Head of caudate nucleus (tissue), 42 donors: ENCODE measurements at regions not wholly inside any gene's neighbourhood (a gene's known extent, or its start where the extent isn't known, plus 50 kb on each side); places are given as distances from the start of the nearest gene placed in this dataset.

Source experiments
- DNase-seq, 42 donors: peaks; one replicate each; pipeline versions ENCODE4 v3.0.0 to v3.0.0-alpha.2; 2020 to 2021; ENCODE audit warnings: mixed read lengths in 7 of 42
- intact Hi-C: fragments of 100-400 bp; cut with DNase I; formaldehyde crosslinking; loops from one replicate; pipeline ENCODE4 v1.15.0; 2022

- no peak for DNase-seq
- intact Hi-C loops = no loop called here
Measured at GRCh38 chr3:197434830-197435229, 120.9 kb downstream of the BDH1 start.

DNA sequence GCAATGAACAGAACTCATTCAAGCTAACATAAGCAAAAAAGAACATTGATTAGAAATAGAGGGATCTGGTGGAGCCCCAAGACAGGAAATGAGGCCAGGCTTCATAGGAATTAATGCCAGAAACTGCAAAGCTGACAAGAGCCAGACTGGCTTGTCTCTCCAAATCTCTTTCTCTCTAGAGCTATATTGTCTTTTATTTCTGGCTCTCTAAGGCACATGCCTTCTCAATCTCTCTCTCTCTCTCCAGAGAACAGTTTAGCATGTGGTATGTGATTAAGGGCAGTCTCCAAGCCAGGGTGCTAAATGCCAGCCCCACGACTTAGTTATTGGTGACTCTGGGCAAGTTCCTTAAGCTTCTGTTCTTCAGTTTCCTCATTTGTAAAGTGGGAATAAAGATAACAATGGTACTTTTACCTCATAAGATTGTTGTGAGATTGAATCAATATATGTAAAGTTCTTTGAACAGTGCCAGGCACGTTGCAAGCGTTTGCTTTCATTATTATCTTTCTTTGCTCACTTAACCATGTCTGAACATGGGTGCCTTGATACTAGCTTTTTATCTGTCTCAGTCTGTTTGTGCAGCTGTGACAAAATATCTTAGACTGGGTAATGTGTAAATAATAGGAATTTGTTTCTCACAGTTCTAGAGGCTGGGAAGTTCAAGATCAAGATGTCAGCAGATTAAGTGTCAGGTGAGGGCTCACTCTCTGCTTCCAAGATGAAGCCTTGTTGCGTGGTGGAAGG is 123.2 kb downstream of the BDH1 start:
- DNase-seq = no peak
- intact Hi-C loops = no loop called here

DNA sequence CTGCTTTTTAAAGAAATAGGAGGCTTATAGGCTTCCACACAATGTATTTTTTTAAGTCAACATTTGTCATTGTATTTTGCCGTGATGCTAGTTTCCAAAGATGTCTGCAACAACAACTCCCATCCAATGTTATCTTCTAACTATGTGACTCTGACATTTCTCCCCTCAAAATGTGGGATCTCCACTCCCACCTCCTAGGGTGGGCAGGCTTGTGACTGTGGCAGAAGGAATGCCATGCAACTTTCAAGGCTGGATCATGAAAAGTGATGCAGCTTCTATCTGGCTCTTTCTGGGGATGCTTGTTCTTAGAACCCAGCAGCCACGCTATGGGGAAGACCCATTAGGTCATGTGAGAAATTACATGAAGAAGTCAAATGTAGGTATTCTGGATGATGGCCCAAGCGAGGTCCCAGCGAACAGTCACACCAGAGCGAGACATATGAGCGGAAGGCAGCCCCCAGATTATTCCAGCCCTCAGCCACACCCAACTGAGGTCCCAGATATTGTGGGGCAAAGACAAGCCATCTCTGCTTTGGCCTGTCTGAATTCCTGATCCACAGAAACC is 124.3 kb downstream of the BDH1 start:
- DNase-seq = no peak
- intact Hi-C loops = no loop called here

GRCh38 chr3:197430934-197431333 is 124.8 kb downstream of the BDH1 start:
- intact Hi-C loops = no loop called here
- DNase-seq = no peak

DNA sequence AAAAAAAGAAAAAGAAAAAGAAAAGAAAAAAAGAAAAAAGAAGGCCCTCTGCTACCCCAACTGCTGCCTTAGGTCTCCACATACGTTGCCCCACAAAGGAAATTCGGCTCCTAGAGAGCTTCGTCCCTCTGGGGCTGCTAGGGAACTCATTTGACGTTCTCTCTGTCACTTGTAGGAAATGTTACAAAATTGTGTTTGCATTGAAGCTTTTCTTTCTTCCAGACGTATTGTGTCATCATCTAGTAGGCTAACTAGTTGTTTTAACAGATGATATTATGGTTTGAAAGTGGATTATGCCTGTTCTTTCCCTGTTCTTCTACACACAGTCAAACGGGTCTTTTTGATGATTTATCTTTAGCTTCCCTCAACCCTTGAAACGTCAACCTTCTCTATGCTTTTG is 125.3 kb downstream of the BDH1 start:
- intact Hi-C loops = no loop called here
- no peak for DNase-seq

GRCh38 chr3:197428952-197429351 is 126.8 kb downstream of the BDH1 start:
- intact Hi-C loops = no loop called here
- DNase-seq = no peak

DNA sequence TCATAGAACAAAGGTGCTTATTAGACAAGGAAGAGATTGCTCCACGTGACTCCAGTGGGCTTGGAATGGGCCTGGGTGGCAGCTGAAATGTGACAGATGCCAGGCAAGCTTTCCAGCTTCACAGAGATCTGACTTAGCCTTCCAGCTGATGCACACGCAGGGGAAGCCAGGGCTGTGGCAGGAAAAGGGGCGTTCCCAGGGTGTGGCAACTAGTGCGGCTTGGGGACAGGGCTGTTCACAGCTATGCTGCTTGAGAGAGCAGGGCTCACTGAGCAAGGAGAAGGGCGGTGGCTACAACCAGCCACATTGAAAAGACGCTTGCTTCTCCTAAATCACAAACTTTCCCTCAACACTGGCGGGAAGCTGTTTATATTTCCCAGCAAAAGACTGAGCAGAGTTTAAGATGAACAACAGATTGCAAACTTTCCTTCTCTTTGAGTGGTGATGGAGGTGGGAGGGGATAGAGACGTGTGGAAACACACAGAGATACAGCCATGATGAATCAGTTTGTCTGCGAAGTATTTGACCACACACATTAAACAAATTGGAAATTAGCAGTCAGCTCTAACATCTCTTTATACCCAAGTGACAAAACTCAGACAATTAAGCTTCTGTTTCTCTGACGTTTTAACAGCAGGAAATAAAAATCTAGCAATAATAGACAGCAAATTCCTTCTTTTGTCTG is 127.5 kb downstream of the BDH1 start:
- DNase-seq = no peak
- intact Hi-C loops = no loop called here

DNA sequence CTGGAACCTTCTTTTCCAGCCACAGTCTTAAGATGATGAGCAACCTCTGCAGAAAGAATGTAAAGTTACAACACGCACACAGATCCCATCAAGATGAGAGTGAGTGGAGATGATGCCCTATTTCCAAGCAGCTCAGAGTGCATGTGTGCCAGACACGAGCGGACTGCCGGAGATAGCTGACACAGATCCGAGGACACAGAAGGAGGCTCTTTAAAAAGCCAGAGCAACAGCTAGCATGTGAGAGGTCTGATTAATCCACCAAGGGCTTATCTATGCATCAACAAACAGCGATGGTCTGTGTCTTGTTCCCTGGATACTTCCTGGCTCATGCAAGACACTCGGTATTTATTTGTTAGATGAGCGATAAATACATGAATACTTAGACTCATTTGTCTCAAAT is 128.6 kb upstream of the DLG1 start:
- DNase-seq = no peak
- intact Hi-C loops = no loop called here

- intact Hi-C loops = no loop called here
- DNase-seq = no peak
Measured at GRCh38 chr3:197426121-197426566, 127.7 kb upstream of the DLG1 start.

GRCh38 chr3:197425485-197426120 is 127.2 kb upstream of the DLG1 start:
- DNase-seq = no peak
- intact Hi-C loops = no loop called here

- no peak for DNase-seq
- intact Hi-C loops = no loop called here
Measured at GRCh38 chr3:197424674-197425484, 126.5 kb upstream of the DLG1 start.

DNA sequence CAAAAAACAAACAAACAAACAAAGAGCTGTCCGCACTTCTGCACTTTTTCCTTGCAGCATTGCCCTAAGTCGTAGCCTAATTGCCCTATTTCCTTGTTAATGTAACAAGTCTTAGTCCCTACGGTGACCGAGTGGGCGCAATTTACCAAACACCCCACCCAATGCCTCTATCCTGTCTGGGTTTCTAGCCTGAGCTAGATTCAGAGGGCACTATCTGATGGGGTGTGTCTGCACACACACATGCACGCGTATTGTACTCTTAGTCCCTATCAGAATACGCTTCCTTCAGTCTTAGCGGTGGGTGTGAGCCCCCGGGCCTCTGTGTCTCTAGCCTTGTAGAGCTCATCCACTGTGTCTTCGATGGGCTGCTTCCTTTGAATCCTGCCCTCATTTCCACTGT is 125.9 kb upstream of the DLG1 start:
- intact Hi-C loops = no loop called here
- no peak for DNase-seq

DNA sequence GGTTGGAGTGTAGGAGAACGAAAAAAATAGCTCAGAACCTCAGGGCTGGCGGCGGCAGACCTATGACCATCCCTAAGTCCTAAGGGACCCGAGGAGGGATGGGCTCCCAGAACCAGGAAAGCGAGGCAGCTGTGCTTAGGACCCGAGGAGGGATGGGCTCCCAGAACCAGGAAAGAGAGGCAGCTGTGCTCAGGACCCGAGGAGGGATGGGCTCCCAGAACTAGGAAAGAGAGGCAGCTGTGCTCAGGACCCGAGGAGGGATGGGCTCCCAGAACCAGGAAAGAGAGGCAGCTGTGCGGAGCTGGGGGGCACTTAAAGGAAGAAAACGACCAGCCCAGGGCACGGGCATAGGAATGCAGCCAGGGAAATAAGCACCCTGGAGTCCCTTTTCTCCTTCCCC is 125.0 kb upstream of the DLG1 start:
- intact Hi-C loops = no loop called here
- DNase-seq = no peak

- DNase-seq = no peak
- intact Hi-C loops = no loop called here
Measured at GRCh38 chr3:197422506-197422905, 124.1 kb upstream of the DLG1 start.

- no peak for DNase-seq
- intact Hi-C loops = no loop called here
Measured at GRCh38 chr3:197421021-197421420, 122.6 kb upstream of the DLG1 start.

- intact Hi-C loops = no loop called here
- DNase-seq = no peak
Measured at GRCh38 chr3:197420566-197420965, 122.2 kb upstream of the DLG1 start.

DNA sequence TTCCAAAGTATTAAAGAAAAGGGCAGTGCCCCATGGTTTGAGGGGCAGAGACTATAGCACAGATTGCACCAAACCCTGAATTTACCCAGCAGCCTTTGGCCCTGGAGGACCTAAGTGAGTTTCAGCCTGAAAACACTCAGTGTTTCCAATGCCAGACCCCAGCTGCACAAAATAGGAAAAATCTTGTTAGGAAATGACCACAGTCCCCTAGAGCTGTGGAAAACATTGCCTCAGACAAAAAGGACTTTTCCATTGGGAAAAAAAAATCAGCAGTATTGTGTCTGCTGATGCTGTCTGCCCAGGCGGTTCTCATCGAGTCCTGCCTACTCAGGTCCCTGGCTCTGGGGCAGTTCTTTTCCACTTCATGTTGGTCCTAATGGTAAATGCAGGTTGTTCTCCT is 121.7 kb upstream of the DLG1 start:
- intact Hi-C loops = no loop called here
- DNase-seq = peak in 1 of 42 donors; percentile 20

DNA sequence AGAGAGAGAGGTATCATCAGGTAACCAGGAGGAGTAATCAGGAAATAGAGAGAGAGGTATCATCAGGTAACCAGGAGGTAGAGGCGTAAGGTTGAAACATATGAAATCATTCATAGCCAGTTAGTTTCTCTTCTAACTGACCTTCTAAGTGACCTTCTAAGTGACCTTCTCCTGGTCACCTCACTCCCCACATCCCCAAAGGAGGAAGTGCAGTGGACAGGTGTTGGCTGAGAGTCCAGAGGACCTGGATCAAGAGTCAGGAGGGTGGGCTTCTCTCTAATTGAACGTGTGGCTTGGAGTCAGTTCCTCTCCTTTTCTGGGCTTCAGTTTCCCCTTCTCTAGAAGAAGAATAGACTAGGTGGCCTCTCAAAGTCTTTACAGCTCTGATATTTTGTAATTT is 121.3 kb upstream of the DLG1 start:
- intact Hi-C loops = no loop called here

DNA sequence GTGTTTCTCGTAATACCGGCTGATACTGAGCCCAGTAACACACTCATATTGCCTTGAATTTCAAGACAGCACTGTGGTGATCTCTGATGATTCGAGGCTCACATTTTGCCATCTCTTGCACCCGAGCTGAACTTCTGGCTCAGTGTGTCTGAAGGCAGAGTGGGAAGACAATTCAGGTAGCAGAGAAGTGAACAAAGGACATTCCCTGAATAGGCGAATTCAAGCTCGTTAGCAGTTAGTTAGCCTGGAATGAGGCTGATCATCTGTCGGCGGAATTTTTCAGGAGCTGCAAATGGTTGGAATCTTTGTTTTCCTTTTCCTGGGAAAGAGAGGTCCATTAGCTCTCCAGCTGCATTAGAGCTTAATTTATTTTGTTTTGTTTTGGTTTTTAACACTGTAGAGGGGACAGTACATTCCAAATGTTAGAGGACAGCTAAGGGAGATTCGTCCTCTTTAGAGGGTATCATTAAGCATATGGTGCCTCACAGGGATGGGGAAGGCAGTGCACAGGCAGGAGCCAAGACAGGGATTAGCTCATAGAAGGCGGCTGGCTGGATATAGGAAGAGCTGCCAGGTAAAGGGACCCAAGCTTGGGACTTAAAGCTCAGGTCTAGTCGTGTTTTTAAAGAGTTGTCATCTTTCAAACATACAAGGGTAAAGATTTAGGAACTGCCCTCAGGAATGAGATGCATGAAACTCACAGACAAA is 119.7 kb upstream of the DLG1 start:
- intact Hi-C loops = no loop called here
- DNase-seq = no peak

More for the DNA sequence above, 121.3 kb upstream of the DLG1 start:
- DNase-seq = no peak
